COLO668 (cell line): ENCODE measurements at regions not wholly inside any gene's neighbourhood (a gene's known extent, or its start where the extent isn't known, plus 50 kb on each side); places are given as distances from the start of the nearest gene placed in this dataset.

Experiments used
- DNase-seq: peaks from one replicate; lab custom pipeline; 2025; ENCODE audit not compliant: unreplicated experiment; lab: John Stamatoyannopoulos, UW

GRCh38 chr16:86373276-86373901, 136.9 kb upstream of the FOXF1 start:
- no peak for DNase-seq

- DNase-seq, result no peak
These were observed 135.7 kb upstream of the FOXF1 start for GRCh38 chr16:86374603-86375130.

- DNase-seq, result no peak
These were observed 135.0 kb upstream of the FOXF1 start for GRCh38 chr16:86375364-86375763.

DNA sequence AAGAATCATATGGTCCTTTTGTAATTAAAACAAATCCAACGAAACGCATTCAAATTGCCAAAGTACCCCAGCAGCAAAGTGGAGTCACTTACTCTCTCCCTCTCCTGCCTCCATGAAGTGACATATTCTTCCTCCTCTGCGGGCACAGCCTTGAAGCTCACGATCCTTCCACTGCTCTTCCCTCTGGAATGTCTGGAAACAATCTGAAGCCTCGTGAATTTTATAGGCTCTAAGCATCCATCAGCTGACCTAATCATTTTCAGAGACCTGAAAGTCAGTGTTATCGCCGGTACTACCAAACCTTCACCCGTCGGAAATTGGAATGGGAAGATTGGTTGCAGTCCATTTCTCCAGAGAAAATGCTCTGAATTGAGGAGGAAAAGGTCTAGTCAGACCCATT, 134.5 kb upstream of the FOXF1 start:
- DNase-seq, result no peak

DNA sequence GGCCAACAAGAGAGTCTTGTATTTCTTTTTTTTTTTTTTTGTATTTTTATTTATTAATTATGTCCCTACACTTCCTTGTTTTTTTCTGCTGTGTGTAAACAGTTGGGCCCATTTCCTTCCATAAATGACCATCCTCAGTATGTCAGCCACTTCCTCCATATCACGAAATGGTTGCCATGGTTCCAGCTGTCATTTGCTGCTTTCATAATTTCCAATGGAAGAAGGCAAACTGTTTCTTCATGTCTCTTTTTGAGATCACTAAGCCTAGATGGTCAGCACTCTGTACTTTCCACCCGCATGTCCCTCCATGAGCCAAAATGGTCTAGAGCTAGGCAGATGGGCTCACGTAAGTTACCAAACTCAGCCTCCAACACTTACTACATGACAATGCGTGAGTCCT, 133.5 kb upstream of the FOXF1 start:
- no peak for DNase-seq

- DNase-seq, result no peak
These were observed 132.9 kb upstream of the FOXF1 start for GRCh38 chr16:86377251-86378022.

GRCh38 chr16:86378128-86378527, 132.2 kb upstream of the FOXF1 start:
- DNase-seq, result no peak

DNA sequence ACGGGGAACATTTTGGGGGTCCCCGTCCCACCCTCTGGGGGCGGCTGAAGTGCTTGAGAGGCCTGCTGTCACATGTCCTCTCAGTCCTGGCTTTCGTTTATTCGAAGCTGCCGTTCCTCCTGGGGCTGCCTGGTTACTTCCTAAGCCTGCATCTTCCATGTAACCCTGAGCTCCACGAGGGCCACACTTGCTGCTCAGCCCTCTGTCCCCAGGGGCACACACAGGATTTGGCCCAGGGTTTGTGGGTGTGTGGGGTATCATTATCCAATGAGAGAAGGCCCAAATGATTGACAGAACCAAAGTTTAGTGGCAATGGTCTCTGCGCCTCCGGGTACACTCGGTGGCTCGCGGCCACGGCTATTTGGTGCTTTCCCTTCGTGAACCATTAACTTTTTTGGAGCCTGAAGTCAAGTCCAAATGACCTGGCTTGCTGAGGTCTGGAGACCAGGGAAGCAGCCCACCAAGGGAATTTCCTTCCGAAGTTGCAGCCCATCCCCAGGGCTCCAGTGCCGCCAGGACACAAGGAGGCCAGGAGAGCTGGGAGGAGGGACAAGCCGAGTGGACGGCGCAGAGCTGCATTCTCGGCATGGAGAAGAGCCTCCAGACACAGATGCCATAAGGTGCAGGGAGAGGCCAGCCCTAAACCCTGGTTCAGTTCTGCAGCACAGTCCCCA, 131.4 kb upstream of the FOXF1 start:
- DNase-seq, result no peak

- no peak for DNase-seq
These were observed 130.9 kb upstream of the FOXF1 start for GRCh38 chr16:86379505-86379846.

DNA sequence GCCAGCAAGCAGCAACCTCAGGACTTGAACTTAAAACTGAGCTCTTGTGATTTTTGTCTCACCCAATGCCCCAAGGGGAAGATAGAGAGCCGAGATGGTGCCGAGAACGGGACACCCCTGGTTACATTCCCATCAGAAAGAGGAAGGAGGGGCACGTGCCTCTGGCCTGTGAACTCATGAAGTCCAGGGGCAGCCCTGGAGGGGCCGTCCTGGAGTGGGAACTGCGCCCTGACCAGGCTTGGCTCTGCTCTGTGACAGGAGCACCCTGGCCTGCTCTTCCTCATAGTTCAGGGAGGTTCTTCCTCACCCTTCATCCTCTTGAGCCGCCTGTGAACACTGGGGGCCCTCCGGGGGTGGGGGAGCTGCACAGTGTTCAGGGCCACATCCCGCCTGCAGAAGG, 130.3 kb upstream of the FOXF1 start:
- DNase-seq, result no peak

- DNase-seq, result no peak
These were observed 128.8 kb upstream of the FOXF1 start for GRCh38 chr16:86381491-86381890.

DNA sequence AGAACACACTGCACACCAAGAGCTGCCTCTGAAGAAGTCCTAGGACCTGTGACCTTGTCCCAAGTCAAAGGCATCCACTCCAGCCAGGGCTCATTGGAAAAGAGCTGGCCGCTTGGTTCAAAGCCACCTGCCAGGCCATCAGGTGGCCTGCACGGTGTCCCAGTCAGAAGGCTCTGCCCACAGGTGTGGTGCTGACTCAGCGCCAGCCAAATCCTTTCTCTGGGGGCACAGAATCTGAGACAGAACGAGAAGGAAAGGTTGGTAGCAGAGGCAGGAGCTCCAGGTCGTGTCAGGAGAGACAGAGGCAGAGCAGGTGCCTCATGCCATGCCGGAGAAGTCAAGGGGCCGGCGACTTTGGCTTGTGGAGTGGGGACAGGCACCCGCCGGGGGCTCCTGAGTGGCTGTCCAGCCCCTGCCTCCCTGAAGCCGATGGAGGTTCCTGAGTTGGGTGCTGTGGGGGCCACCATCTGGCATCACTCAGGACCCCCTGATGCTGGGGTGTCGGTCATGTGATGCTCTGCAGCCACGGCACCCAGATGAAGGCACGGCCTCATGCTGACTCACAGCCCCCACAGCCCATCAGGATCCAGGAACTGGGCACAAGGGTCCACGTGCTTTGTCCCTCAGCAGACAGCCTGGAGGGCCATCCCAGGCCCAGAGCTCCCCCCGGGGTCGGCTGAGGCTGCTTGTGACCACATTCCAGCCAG, 128.1 kb upstream of the FOXF1 start:
- no peak for DNase-seq

- no peak for DNase-seq
These were observed 127.4 kb upstream of the FOXF1 start for GRCh38 chr16:86382774-86383407.

GRCh38 chr16:86383488-86384262, 126.7 kb upstream of the FOXF1 start:
- DNase-seq, result no peak

GRCh38 chr16:86384263-86384649, 126.1 kb upstream of the FOXF1 start:
- no peak for DNase-seq

DNA sequence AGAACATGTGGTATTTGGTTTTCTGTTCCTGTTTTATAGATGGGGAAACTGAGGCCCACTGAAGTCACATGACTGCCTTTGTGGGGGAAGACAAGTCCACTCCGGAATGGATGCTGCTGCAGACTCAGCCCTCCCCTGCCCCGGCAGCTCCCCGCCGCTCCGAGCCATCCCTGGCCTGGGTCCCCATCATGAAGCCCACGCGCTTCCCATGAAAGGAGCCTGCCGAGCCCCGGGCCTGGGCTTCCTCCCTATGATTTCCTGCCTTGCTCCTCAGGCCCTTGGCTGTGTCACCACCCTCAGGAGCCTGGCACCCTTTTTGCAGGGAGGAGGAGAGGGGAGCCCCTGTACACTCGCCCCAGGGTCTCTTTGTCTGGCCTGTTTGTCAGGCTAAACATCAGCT, 125.3 kb upstream of the FOXF1 start:
- no peak for DNase-seq

- DNase-seq, result no peak
These were observed 122.6 kb upstream of the FOXF1 start for GRCh38 chr16:86387468-86388440.

DNA sequence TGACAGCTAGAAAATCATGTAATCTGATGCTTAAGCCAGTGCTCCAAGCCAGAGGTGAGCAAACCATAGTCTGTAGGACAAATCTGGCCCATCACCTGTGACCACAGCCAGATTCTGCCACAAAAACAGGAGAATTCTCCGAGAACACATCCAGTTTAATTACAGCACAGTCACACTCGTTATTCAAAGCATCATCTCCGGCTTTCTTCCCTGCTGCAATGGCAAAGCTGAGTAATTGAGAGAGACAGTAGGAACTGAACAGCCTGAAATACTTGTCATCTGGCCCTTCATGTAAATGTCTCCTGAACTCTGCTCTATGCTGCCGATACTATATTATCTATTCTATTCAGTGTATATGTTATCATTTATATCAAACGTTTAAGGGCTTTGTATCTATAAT, 121.4 kb upstream of the FOXF1 start:
- no peak for DNase-seq
